IPS DF 6.9 (cell line): ENCODE measurements at regions not wholly inside any gene's neighbourhood (a gene's known extent, or its start where the extent isn't known, plus 50 kb on each side); places are given as distances from the start of the nearest gene placed in this dataset.

Experiments used
- DNase-seq: peaks from one replicate; pipeline ENCODE4 v3.0.0-alpha.2; 2013; ENCODE audit warnings: low read depth, low spot score
- H3K27ac ChIP-seq: one replicate; pipeline ENCODE4 v1.5.1; 2013; ENCODE audit warnings: low read length, control low read depth
- H3K27me3 ChIP-seq: 2 replicates; pipeline ENCODE4 v1.6.1; 2013; ENCODE audit warnings: mild to moderate bottlenecking, low read length; ENCODE audit not compliant: control insufficient read depth, insufficient read depth
- H3K36me3 ChIP-seq: 2 replicates; pipeline ENCODE4 v1.6.1; 2013; ENCODE audit warnings: low read length; ENCODE audit not compliant: control insufficient read depth, insufficient read depth
- H3K4me1 ChIP-seq: 2 replicates; pipeline ENCODE4 v1.6.1; 2013; ENCODE audit warnings: low read length; ENCODE audit not compliant: control insufficient read depth, insufficient read depth
- H3K4me3 ChIP-seq: 2 replicates; pipeline ENCODE4 v1.5.1; 2013; ENCODE audit warnings: mild to moderate bottlenecking, low read length
- H3K9me3 ChIP-seq: 2 replicates; pipeline ENCODE4 v1.6.1; 2013; ENCODE audit warnings: low read length, inconsistent platforms; ENCODE audit not compliant: control insufficient read depth, insufficient read depth
- WGBS: extraction: QIAGEN DNeasy Blood & Tissue Kit; methylation state at CpG from one replicate; pipeline ENCODE4 v1.1.7; 2013; ENCODE audit warnings: mixed read lengths, missing lambda C conversion rate; ENCODE audit not compliant: insufficient read length, insufficient coverage; 5-methylcytosine and 5-hydroxymethylcytosine counted together

DNA sequence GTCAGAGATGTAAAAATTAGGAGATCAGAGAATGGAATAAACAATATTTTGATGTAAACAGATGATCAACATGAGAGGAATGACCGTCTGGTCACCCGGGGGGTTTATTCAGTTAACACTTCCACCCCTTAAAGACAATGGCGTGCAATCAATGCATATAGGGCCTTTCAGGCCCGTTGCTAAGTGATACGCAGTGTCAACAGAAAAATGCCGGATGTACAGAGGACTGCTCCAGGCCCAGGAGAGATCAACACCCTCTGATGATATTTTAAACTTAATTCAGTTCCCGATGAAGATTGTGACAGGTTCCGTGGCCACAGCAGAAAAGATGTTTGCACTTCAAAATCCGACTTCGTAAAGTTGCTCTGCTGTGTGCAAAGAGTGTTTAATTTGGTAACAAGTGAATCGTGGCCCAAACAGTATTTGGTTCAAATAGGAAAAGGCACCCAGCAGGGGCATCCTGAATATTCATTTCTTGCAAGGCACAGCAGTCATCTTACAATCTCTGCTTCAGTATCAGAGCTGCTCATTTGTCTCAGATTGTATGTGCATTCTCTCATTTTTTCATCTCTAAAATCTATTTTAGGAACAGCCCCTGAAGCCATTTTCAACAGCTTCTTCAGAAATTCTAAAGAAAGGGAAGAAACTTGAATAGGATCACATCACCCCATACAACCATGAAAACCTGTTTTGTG is 72.6 kb downstream of the FOXB1 start:
- no peak overlapping the region for H3K4me3 ChIP-seq
- no peak for DNase-seq
- H3K27ac ChIP-seq = no peak overlapping the region
- no peaks in the 10 kb centered on the region for H3K9me3 ChIP-seq
- H3K4me1 ChIP-seq = peaks cover 5% of the 10 kb centered on the region
- no CpG with 5 or more reads among the region's 11 CpGs for WGBS
- no peaks in the 10 kb centered on the region for H3K36me3 ChIP-seq
- no peaks in the 10 kb centered on the region for H3K27me3 ChIP-seq

DNA sequence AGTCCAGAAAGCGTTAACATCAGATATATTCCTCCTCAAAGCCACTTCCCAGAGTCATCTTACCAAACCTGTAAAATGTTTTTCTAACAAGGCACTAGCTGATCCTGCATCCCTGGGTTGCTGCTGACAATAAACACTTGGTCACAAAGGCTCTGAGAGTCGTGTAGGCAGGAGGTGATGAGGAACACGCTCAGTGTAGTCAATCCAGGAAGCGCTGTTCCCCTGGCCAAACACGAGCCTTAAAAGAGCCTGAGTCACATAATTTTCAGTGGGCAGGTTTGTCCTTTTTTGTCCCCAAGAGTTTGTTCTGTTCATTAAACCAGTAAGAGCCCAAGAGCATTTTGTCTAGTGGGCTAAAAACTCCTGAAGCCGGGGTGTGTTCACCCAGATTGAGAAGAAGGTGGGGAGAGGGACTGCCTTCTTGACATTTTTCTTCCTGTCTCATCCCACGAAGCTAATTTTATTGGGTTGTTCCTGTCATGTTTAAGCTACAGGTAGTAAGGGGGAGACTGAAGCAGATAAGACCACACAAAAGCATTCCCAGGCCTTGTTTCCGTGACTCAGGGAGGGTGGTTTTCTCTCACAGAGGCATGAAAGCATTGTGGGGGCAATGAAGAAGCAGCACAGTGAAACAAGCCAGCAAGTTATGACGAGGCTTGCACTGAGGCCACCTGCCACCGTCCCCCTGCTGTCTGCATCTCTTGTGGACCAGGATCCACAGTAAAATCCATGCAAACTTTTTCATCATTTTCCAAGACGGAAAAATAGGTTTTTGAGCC is 73.7 kb downstream of the FOXB1 start:
- no peak overlapping the region for H3K4me3 ChIP-seq
- no peaks in the 10 kb centered on the region for H3K36me3 ChIP-seq
- no peak overlapping the region for H3K27ac ChIP-seq
- H3K4me1 ChIP-seq = peaks cover 5% of the 10 kb centered on the region
- no peak for DNase-seq
- WGBS = no CpG with 5 or more reads among the region's 11 CpGs
- no peaks in the 10 kb centered on the region for H3K27me3 ChIP-seq
- no peaks in the 10 kb centered on the region for H3K9me3 ChIP-seq

DNA sequence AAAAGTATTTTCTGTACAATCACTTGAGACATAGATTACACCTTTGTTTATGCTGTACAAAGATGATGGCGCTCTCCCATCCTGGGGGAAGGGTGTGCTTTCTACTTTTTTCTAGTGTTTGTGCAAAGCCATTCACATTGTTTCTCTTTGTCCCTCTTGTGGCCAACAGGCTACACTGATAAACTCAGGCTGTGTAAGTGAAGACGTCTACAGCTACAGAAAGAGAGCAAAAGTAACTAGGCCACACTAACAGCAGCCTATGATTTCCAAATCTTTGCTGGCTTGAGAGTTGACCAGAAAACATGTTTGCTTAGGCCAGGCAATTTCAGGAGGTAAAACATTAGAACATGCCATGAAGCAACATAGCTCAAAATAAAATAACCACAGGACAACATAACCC is 75.1 kb downstream of the FOXB1 start:
- no peaks in the 10 kb centered on the region for H3K27me3 ChIP-seq
- no peak overlapping the region for H3K4me3 ChIP-seq
- H3K9me3 ChIP-seq = no peaks in the 10 kb centered on the region
- no peak for DNase-seq
- no peak overlapping the region for H3K27ac ChIP-seq
- H3K4me1 ChIP-seq = peaks cover 5% of the 10 kb centered on the region
- no CpG with 5 or more reads among the region's 2 CpGs for WGBS
- no peaks in the 10 kb centered on the region for H3K36me3 ChIP-seq

DNA sequence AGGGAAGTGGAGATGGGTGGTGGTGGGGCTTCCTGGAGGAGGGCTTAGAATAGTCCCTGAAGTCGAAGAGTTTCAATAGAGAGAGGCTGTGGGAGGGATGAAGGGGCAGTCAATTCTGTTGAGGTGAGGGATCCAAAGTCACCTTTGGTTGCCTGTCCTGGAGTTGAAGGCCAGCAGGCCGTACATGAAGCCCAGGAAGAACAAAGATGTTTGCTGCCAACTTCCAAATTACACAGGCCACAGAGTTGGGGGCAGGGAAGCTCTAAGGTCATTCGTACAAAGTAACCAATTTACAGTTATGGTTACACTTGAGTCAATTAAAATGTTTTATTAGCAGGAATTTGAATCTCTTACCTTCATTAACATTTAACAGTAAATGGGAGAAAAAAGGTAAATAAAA is 77.9 kb downstream of the FOXB1 start:
- H3K27me3 ChIP-seq = no peaks in the 10 kb centered on the region
- peaks cover 4% of the 10 kb centered on the region for H3K4me1 ChIP-seq
- H3K4me3 ChIP-seq = no peak overlapping the region
- no peaks in the 10 kb centered on the region for H3K36me3 ChIP-seq
- no peak overlapping the region for H3K27ac ChIP-seq
- DNase-seq = no peak
- no peaks in the 10 kb centered on the region for H3K9me3 ChIP-seq
- no CpG with 5 or more reads among the region's 3 CpGs for WGBS

DNA sequence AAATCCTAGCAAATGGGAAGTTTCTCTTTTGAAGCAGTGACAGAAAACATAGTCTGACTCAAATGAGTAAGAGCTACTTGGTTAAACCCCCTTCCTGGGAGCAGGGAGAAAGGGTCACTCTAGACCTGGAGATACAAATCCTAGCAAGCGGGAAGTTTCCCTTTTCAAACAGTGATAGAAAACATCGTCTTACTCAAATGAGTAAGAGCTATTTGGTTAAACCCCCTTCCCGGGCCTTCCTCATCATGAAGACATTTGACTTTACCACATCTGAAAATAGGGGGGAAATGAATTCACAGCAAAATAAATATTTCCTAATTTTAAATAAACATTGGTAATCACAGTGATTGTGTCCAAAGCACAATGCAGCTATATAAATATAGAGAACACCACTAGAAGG is 79.2 kb downstream of the FOXB1 start:
- H3K27me3 ChIP-seq = no peaks in the 10 kb centered on the region
- DNase-seq = no peak
- H3K4me3 ChIP-seq = no peak overlapping the region
- H3K4me1 ChIP-seq = no peaks in the 10 kb centered on the region
- WGBS = no CpG with 5 or more reads among the region's 3 CpGs
- no peaks in the 10 kb centered on the region for H3K9me3 ChIP-seq
- H3K36me3 ChIP-seq = no peaks in the 10 kb centered on the region
- H3K27ac ChIP-seq = no peak overlapping the region

DNA sequence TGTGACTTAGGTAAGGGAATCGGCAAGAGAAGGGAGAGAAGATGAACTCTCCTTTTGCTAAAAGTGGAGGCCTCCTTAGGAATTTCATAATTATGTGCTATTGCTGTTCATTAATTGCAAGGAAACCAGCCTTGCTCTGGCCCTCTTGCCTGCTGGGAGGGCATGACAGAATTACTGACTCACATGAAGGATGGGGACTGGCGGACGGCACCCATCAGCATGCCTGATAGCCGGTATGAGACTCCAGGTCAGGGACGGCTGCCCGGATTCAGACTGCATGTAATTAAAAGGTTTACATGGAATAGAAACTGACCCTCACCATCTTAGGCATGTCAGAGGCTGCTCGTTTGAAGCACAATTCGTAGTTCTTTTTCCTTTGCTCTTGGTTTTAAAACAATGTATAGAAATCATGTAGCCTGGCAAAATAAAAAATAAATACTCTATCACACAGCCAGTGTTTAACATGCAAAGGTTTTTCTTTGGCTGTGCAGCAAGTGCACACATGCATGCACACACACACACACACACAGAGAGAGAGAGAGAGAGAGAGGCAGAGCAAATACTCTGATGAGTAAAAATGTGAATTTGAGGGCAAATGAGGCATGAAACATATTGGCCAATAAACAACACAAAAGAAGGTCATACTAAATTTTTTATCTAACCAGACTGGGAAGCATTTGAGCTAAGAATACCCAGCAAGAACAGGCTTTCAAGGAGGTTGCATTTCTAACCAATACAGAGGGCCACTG is 82.7 kb downstream of the FOXB1 start:
- H3K27ac ChIP-seq = no peak overlapping the region
- no peaks in the 10 kb centered on the region for H3K36me3 ChIP-seq
- DNase-seq = no peak
- H3K27me3 ChIP-seq = no peaks in the 10 kb centered on the region
- WGBS = no CpG with 5 or more reads among the region's 8 CpGs
- no peak overlapping the region for H3K4me3 ChIP-seq
- H3K9me3 ChIP-seq = no peaks in the 10 kb centered on the region
- no peaks in the 10 kb centered on the region for H3K4me1 ChIP-seq

GRCh38 chr15:60087561-60087960 is 83.5 kb downstream of the FOXB1 start:
- DNase-seq = no peak
- no peak overlapping the region for H3K27ac ChIP-seq

DNA sequence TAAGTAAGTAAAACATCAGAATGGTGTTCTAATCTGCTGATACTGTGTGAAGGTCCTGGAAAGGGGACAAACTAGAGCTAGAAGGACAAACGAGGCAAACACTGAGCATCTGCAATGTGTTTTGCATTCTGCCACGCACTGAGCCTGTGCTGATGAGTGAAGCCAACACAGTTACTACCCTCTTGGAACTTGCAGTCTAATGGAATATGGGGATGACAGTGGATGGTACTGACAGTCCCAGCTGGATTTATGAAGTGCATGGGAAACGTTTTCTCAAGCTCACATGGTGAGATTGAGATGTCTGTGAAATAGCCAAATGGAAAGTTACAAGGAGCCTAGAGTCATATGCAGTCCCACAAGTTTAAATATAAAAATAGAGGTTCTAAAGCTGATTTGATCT is 86.6 kb downstream of the FOXB1 start:
- no peak overlapping the region for H3K27ac ChIP-seq
- H3K4me3 ChIP-seq = no peak overlapping the region
- no peaks in the 10 kb centered on the region for H3K9me3 ChIP-seq
- no peaks in the 10 kb centered on the region for H3K27me3 ChIP-seq
- no peak for DNase-seq
- H3K36me3 ChIP-seq = no peaks in the 10 kb centered on the region
- no peaks in the 10 kb centered on the region for H3K4me1 ChIP-seq
- WGBS = no CpG with 5 or more reads among the region's 3 CpGs

More at GRCh38 chr15:60087561-60087960, 83.5 kb downstream of the FOXB1 start:
- no peaks in the 10 kb centered on the region for H3K4me1 ChIP-seq
- H3K4me3 ChIP-seq = no peak overlapping the region
- no peaks in the 10 kb centered on the region for H3K27me3 ChIP-seq
- H3K36me3 ChIP-seq = no peaks in the 10 kb centered on the region
- no peaks in the 10 kb centered on the region for H3K9me3 ChIP-seq

DNA sequence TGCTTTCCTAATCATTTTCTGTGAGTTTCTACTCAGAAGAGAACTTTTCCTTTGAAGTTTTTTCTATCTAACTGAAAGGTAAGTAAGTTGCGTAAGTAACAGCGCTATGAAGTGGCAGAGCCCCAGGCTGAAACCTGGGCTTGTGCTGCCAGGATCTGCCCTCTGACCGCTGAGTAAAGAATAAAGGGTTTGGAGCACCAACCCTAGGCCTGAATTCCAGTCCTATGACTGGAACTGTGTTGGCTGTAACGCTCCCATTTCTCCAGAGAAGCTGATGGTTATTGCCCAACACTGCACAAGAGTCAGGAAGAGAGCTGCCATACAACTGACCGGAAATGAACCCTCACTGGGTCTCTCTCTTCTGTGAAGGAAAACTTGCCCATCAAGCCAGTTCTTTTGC is 87.0 kb downstream of the FOXB1 start:
- WGBS = no CpG with 5 or more reads among the region's 5 CpGs
- no peaks in the 10 kb centered on the region for H3K27me3 ChIP-seq
- DNase-seq = no peak

DNA sequence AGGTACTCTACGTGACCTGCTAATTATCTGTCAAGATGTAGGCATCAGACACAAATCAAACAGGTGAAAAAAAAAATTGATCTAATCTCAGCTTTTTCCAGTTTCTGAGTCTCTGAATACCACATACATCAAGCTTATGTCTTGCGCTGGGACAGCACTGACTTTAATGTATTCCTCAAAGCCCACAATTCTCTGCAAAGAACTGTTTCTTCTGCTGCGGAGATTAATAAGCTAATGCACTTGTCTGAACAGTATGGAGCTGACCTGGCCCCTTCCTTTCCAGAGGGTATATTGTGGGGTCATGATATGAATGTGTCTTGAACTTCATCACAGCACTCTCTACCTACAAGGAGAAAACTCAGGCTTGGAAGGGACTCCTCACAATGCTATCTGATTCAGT is 87.8 kb downstream of the FOXB1 start:
- H3K36me3 ChIP-seq = no peaks in the 10 kb centered on the region
- H3K9me3 ChIP-seq = no peaks in the 10 kb centered on the region
- H3K4me3 ChIP-seq = no peak overlapping the region
- H3K4me1 ChIP-seq = no peaks in the 10 kb centered on the region
- no peak overlapping the region for H3K27ac ChIP-seq
- DNase-seq = no peak
- WGBS = no CpG with 5 or more reads among the region's 3 CpGs
- H3K27me3 ChIP-seq = no peaks in the 10 kb centered on the region

More for the DNA sequence above, 87.0 kb downstream of the FOXB1 start:
- Histone ChIP-seq H3K9me3 (no peaks in the 10 kb centered on the region), H3K4me3 (no peak overlapping the region), H3K4me1 (no peaks in the 10 kb centered on the region), H3K36me3 (no peaks in the 10 kb centered on the region), H3K27ac (no peak overlapping the region)
